Breast epithelium (tissue), 3 donors: ENCODE measurements at regions not wholly inside any gene's neighbourhood (a gene's known extent, or its start where the extent isn't known, plus 50 kb on each side); places are given as distances from the start of the nearest gene placed in this dataset.

ENCODE experiments used
- CTCF ChIP-seq, 3 donors: fragments of 450-650 bp; IDR thresholded peaks; one replicate each; pipeline ENCODE4 v1.5.1; 2016 to 2017; ENCODE audit warnings: antibody characterized with exemption in 3 of 3, mild to moderate bottlenecking in 3 of 3, moderate library complexity in 3 of 3
- POLR2A ChIP-seq: fragments of 450-650 bp; IDR thresholded peaks from one replicate; pipeline ENCODE4 v1.6.1; 2016; ENCODE audit warnings: antibody characterized with exemption, mild to moderate bottlenecking, moderate library complexity
- POLR2AphosphoS5 ChIP-seq, 3 donors: sonication (generic); formaldehyde crosslinking; IDR thresholded peaks; one replicate each; pipeline ENCODE4 v1.6.1; 2017; ENCODE audit warnings: antibody characterized with exemption in 3 of 3

- TF ChIP-seq CTCF (IDR thresholded peaks at IDR 0.05) = no peak
- TF ChIP-seq POLR2A = no peak
- TF ChIP-seq POLR2AphosphoS5 (IDR thresholded peaks at IDR 0.05) = peak in 1 of 3 donors; percentile 3
Measured at GRCh38 chrX:20857746-20858145, 516.5 kb upstream of the CNKSR2 start.
